ENCODE measurements at regions not wholly inside any gene's neighbourhood (a gene's known extent, or its start where the extent isn't known, plus 50 kb on each side); places are given as distances from the start of the nearest gene placed in this dataset.

DNA sequence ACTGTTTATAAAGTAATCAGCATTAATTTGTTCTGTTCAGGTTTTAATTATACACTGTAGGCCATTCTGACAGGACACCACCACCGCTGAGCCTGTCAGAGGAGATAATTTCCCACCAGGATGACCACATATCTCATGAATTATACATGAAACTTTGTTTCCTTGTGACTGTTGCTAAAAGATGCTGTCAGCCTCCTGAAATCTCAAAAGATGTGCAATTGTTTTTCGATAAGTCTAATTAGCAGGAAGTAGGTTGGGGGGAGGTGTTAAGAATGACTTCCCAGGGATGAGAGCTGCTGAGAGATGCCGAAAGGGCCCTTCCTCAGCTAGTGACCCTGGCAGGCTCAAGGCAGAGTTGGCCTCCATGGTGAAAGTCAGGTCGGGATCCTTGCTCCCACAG is 485.4 kb downstream of the SOX6 start:
- no peak for DNase-seq (ENCODE audit: low spot score)

DNA sequence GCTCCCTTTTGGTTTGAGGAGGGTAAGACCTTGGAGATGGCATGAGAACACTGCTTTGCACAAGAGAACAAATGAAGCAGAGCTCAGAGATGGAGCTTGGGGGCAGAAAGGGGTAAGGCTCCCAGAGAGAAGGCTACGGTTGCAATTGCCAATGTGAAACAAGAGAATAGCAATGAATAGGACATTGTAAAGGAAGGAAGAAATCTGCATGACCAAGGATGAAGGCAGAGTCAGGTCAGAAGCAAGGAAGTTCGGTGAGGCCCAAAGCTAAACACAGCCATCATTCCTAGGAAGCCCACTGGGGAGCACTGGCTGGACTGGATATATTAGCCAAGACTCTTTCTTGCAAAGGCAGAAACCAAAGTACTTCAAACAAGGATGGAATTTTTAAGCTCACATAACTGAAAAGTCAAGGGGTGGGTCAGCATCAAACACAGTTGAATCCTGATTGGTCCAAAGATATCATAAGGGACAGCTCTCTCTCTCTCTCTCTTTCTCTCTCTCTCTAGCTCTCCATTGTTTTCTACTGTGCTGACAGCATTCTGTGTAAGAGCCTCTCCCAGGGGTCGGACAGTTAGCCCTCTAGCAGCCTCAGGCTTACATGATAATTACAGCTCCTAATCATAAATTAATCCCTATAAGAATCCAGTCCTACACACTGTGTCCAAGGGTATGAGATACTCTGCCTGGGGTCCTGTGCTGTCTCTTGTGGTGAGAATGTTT is 484.3 kb downstream of the SOX6 start:
- DNase-seq (ENCODE audit: low spot score) = no peak

DNA sequence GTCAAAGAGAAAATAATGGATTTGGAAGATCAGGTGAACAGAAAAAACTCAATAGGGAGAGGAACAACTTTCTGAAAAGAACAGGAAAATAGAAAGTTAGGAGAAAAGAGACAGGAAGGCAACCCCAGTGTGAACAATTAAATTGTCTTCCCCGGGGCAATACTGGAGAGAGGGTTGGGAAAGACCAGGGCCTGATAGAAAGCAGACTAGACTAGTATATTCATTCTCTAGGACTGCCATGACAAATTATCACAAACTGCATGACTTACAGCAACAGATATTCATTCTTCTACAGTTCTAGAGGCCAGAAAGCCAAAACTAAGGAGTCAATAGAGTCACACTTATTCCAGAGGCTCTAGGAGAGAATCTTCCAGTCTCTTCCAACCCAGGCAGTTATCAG is 482.8 kb downstream of the SOX6 start:
- DNase-seq (ENCODE audit: low spot score) = no peak

DNA sequence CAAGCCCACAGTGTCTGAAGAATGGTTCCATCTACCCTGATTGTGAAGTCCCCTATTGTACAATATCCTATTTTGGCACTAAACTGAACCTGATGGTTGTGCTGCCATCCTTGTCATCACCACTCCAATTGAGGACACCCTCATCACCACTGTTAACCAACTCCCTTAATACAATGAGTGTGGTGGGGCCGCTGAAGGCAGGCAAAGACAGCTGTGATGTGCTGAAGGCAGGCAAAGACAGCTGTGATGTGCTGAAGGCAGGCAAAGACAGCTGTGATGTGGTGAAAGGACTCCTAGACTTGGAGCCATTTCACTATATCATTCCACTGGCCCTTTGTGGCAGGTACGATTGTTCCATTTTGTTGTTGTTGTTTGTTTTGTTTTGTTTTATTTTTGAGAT is 481.6 kb downstream of the SOX6 start:
- DNase-seq (ENCODE audit: low spot score) = no peak

DNA sequence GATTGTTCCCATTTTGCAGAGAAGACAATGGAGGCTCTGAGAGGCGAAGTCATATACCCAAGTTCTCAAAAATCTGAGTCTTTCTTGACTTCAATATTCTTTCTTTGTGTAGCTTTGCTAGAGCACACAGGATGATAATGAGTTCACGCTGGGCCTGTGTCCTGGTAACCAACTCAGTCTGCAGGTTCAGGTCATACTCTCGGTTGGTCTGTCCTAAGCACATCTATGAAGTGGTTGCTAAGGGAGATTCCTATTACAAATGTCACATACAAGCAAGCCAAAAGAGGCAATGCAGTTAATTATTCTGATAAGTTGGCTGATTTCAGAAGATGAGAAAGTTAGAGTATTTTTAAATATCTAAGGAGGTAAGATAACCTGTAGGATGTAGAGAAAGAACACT is 481.0 kb downstream of the SOX6 start:
- no peak for DNase-seq (ENCODE audit: low spot score)

DNA sequence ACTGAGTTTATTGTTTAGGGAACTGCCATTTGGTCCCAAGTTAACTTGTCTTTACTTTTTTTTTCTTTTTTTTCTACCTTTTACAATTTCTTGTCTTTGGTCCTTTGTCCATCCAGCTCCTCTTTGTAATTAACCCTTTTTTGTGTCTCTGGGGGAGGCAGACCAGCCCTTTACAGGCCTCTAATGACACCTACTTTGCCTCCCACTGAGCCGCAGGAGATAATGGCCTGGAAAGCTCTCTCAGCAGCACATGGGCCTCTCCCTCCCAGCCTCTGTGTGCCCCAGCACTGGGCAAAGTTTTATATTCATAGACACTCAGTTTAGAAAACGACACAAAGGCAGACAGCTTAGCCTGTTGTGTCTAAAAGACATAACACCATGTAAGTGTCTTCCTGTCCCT is 480.4 kb downstream of the SOX6 start:
- DNase-seq (ENCODE audit: low spot score) = no peak

DNA sequence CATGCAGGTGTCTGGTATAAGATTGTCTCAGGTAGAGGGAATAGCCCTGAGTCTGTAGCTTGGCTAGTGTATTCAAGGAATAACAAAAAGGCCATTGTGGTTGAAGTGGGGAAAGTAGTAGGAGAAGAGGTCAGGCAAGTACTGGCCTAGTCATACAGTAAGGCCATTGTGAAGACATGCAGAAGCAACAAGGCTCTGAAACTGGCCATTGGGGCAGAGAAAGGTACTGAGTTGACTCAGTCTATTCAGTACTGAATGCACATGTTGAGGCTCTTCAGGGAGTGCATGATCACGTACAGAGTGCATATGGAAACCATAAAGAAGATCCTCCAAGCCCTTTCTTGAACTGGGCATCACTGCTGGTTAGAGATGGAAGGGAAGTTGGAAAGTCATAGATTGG is 477.6 kb downstream of the SOX6 start:
- DNase-seq (ENCODE audit: low spot score) = no peak

DNA sequence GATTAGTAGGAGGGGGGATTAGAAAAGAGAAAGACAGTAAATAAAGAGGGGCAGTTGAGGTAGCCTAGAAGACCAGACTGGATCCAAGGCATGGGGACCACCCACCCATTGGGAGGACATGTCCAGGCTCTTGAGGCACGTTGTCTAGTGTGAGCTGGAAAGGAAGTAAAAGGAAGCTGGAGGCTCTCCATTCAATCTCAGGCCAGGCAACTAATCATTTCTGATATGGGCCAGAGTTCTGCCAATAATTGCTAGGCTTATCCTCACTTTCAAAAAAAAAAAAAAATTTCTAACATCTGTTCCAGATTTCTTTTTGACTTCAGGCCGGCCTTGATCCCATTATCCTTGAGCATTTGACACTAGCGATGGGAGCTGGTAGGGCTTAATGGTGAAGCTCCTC is 476.1 kb downstream of the SOX6 start:
- DNase-seq (ENCODE audit: low spot score) = no peak

DNA sequence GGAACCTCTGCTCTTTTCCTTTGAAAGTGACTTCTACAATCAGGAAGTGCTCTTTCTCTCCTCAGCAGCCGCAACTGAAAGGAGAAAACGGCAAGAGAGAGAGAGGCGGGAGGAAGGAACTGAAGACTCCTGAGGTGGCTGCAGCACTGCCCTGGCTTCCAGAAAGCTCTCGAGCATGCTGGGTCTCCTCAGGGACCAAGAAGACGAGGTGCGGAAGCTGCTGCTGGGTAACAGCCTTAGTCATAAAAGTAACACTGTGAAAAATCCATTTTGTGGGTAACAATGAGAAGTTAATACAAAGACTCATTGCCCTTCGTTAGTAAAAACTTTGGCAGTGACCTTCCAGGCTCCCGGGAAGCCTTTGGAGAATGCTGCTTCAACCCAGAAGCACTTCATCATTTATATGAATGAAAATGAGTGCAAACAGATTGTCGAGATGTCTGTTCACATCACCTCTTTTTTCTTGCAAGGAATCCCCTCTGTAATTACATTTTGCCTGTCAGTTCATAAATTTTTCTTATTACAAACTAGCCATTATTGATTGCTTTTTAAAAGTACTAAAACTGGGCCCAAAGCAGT is 473.4 kb downstream of the SOX6 start:
- DNase-seq (ENCODE audit: low spot score) = no peak

DNA sequence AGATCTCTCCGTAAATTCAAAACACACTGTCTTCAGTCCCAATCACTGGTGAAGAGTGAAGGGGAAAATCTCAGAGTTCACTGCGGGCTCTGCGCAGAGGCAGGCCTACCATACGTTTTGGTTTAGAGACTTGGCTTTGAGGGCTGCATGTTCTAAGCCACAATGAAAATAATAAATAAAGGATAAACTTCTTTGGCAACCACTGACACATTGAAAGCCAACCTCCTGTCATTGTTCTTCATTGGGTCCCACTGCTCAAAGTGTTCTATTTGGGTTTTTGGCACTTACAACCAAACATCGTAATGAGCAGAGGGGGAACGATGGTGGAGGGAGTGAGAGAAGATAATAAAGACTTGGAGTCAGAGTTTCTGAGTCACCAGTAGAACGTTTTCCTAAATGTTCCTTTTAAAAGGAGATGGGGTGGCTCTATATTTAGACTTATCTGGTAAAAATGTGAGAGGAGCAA is 472.9 kb downstream of the SOX6 start:
- no peak for DNase-seq (ENCODE audit: low spot score)

DNA sequence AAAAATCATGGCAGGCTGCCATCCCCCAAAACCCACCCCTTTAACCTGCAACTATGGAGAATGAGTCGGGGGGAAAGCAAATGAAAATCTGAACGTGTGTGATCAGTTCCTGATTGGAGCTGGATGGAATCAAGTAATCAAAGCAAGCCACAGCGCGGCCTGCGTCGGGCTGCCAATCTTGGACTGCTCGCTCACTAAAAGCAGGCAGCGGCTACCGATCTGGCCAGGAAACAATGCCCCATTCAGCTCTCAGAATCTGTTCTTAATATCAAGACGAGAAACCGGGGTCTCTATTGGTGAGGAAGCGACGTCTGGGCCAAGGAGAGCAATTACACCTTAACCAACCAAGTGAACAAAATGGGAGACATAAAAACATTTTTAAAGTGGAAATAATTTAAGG is 472.2 kb downstream of the SOX6 start:
- no peak for DNase-seq (ENCODE audit: low spot score)

DNA sequence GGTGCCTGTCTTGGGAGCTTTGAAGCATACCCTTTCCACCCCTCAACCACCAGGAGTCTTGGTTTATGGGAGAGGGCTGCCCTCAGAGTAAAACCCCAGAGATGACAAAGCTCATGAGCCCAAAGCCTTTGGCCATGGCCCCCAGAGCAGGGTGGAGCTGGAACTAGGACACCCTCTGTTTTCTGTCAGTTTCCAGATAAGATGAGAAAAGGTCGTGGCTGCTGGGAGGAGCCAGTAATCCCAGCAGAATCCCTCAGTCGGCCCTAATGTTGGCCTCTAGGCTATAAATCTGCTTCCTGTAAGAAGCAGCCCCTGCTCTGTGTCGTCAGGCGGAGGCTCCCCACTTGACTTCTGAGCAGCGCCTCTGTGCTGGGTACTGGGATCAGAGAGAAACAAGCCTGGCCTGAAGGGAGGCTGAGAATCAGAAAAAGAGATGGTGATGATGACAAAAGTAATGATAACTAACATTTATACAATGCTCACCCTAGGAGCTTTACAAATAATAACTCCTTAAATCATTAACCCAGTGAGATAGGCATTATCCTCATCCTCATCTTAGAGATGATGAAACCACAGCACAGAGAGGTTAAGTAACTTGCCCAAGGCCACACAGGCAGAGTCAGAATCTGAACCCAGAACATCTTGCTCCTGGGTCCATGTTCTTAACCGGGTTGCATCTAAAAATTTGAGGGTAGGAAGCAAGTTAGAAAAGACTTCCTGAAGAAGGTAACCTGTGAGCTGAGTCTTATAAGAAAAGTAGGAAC is 471.4 kb downstream of the SOX6 start:
- DNase-seq (ENCODE audit: low spot score) = no peak

DNA sequence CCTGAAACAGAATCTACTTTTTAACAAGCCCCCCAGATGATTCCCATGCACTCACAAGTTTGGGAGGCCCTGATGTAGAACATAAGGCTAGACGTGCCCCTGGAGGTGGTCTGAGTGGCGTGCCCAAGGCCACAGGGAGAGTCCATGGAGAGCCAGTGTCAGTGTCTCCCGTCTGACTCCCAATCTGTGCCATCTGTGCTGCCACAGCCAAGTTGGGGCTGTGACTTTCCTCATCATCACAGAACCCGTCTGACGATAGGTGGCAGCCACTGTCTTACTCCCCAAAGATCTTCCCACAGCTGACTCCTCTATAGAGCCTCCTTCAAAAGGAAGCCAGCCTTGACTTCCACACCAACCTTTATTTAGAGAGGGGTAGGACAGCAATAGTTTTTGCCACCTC is 470.5 kb downstream of the SOX6 start:
- no peak for DNase-seq (ENCODE audit: low spot score)

DNA sequence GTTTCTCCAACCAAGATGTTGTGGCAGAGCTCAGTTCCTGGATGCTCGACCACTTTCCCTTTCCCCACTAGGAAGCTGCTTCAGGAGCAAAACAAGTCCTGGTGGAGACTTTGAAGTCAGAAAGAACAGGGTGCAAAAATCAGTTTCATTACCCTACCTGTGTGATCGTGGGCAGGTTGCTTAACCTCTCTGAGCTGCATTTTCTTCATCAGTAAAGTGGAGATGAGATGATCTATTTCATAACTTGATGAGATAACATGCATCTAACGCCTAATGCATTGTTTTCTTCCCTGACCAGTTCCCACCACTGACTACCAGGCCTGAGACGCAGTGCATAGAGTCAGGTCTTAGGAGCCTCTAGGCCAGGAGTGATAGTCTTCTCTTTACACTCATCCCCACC is 470.0 kb downstream of the SOX6 start:
- no peak for DNase-seq (ENCODE audit: low spot score)

DNA sequence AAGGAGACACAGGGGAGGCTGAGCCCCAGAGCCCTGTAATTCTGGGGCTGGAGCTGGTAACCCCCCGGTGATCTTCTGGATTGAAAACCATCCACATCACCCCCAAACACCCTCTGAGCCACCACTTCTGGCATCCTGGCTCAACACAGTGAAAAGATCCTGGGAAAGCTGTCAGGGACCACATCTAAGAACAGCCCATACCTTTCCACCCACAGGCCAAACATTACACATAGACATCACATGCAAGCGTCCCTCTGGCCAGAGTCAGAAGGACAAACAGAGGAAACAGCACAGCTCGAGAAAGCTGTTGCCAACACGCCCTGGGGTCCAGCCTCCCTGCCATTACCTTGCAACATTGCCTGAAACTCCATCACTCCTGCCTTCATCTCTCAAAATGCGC is 469.5 kb downstream of the SOX6 start:
- DNase-seq (ENCODE audit: low spot score) = no peak

DNA sequence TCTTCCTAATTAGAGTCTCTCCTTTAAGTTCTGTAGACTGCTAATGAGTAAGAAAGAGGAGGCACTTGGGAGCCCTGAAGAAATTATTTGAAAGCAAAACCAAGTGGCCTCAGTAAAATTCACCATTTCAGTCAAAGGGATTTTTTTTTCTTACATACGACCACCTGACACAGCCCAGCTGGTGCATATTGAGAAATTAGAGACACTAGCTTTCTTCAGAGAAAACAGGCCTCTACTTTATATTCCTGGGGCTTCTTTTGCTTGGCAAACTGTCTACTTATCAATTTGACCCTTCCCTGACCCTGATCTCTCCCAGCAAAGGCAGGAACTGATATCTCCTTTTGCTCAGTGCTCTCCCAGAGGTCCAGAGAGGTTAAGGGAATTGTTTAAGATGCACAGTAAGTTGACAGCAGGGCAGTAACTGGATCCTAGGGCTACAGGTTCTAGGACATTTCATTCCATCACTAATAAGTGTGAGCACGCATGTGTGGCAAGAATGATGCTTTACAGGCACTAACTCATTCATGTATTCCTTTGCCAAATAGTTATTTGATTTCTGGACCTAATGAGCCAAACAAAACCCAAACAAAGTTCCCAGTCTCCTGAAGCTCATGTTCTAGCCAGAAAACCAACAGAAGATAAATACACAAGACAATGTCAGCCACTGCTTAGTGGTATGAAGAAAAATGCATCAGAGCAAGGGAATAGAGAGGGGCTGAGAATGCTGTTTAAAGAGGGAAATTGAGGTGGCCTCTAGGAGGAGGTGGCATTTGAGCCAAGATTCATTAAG is 467.6 kb downstream of the SOX6 start:
- no peak for DNase-seq (ENCODE audit: low spot score)

DNA sequence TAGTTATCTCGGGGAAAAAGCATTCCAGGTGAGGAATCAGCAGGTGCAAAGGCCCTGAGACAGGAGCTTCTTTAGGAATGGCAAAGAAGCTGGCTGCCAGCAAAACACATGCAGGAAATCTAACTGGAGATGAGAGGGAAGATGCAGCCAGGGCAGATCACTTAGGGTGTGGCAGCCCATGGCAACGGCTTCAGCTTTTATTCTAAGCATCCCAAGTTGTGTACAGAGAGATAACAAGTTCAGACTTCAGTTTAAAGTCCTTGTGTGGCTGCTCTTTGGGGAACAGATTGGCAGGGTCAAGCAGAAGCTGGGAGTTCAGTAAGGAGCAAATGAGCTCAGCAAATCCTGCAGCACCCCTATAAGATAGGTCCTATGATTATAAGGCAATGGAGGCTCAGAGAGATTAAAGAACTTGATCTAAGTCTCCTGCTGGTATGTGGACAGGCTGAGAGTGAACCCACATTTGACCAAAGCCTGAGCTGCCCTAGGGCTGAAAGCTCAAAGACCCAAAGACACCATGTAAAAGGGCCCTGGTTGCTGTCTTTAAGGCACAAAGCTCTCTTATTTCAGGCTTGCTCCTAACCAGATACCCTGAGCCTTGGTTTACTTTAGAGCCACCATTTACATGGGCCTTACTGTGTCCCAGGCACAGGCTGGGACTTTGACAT is 466.8 kb downstream of the SOX6 start:
- no peak for DNase-seq (ENCODE audit: low spot score)

DNA sequence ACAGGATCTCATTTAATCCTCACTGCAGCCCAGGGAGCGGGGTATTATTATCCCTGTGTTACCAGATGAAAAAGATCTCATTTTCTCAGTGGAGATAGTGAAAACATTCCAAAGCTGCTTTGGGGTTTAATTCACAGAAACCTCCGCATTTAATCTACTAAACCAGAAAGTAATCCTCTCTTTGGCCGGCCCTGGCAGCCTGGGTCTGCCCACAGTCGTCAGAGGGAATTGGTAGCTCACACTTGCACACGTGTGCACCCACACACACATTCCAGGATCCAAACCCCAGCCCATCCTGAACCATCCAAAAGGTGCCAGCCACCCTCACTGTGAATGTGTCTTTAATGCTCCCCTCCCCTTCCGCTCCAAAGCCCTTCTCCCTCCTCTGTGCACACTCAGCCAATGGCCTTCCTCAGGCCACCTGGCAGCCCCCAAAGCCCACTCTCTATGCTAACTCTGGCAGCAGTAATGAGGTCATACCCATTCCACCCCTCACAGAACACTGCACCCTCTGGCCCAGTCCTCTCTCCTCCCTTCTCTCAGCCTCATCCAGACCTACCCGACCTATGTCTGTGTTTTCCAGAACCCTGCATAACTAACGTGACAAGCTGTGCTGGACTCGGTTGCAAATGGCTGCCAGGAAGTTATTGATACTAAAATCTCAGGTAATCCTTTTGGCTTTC is 466.2 kb downstream of the SOX6 start:
- DNase-seq (ENCODE audit: low spot score) = no peak

DNA sequence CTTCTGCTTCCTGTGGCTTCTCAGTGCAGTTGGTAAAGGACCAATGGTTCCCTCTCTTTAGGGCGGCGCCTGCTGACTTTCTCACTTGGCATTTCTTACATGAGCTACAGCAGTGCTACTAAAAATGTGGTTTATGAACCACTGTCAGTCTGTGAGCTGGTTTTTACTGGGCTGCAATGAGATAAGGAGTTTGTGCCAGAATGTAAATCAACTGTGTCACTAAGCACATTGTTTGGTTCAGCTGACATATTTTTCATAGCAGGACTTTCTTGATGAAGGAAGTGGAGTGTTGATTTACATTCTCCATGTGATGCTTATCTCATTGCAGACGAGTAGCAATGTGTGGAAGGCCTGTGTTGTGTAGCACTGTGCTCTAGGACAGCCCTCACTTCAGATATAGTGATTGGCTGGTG is 463.3 kb downstream of the SOX6 start:
- no peak for DNase-seq (ENCODE audit: low spot score)

DNA sequence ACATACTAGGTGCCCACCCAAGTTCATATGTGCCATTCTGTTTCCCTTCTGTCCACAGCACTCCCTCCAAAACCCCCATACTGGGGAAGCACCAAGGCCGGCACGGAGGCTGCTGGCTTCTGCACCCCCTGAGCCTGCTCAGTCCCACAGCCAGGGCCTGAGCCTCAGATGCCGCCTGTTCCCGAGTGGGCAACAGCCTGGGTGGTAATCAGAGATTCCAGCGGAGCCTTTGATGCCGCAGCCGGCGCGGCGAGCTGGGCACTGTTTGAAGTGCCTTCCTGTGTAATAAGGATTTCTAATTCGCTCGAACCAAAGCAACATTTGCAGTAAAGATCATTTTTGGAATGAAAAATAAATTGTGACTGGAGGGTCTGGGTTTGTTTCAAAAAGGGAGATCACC is 460.3 kb downstream of the SOX6 start:
- DNase-seq (ENCODE audit: low spot score) = no peak

DNA sequence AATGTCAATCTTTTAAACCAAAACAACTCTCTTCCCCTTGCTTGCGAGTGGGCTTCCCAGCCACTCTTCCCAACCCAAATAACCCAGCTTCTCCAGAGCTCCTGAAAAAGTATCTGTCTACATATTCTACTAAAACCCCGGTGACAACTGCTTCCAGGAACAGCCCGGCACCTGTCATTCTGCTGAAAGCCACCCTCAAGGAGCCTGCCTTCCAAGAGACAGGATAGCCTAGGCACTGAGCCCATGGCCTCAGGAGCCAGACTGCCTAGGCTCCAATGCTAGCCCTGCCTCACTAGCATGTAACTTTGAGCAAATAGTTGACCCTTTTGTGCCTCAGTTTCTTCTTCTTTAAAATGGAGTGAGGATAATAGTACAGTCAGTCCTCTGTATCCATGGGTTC is 459.8 kb downstream of the SOX6 start:
- no peak for DNase-seq (ENCODE audit: low spot score)
